ENCODE measurements at regions not wholly inside any gene's neighbourhood (a gene's known extent, or its start where the extent isn't known, plus 50 kb on each side); places are given as distances from the start of the nearest gene placed in this dataset.

GRCh38 chr4:125060376-125060775, 254.4 kb upstream of the FAT4 start:
- Histone ChIP-seq H3K36me3 (ENCODE audit: control insufficient read depth in 1 of 2, insufficient read depth in 2 of 2, low read length in 2 of 2) (no peaks in the 10 kb centered on the region), H3K9me3 (ENCODE audit: control insufficient read depth in 1 of 2, low read length in 2 of 2) (no peaks in the 10 kb centered on the region), H3K4me3 (ENCODE audit: low read depth in 1 of 2, low read length in 2 of 2) (no peak overlapping the region), H3K27ac (ENCODE audit: low read length) (no peak overlapping the region), H3K4me1 (ENCODE audit: control insufficient read depth in 1 of 2, insufficient read depth in 2 of 2, low read length in 2 of 2) (no peaks in the 10 kb centered on the region), H3K27me3 (ENCODE audit: low read depth, low read length) (no peaks in the 10 kb centered on the region)

GRCh38 chr4:125049711-125050110, 265.0 kb upstream of the FAT4 start:
- no peaks in the 10 kb centered on the region for H3K27me3 ChIP-seq (ENCODE audit: low read depth, low read length)
- no peak overlapping the region for H3K27ac ChIP-seq (ENCODE audit: low read length)
- no peak overlapping the region for H3K4me3 ChIP-seq (ENCODE audit: low read depth in 1 of 2, low read length in 2 of 2)
- H3K9me3 ChIP-seq (ENCODE audit: control insufficient read depth in 1 of 2, low read length in 2 of 2): no peaks in the 10 kb centered on the region
- H3K4me1 ChIP-seq (ENCODE audit: control insufficient read depth in 1 of 2, insufficient read depth in 2 of 2, low read length in 2 of 2): no peaks in the 10 kb centered on the region
- no peaks in the 10 kb centered on the region for H3K36me3 ChIP-seq (ENCODE audit: control insufficient read depth in 1 of 2, insufficient read depth in 2 of 2, low read length in 2 of 2)

- Histone ChIP-seq H3K27ac (ENCODE audit: low read length) (no peak overlapping the region), H3K9me3 (ENCODE audit: control insufficient read depth in 1 of 2, low read length in 2 of 2) (no peaks in the 10 kb centered on the region), H3K4me1 (ENCODE audit: control insufficient read depth in 1 of 2, insufficient read depth in 2 of 2, low read length in 2 of 2) (no peaks in the 10 kb centered on the region), H3K27me3 (ENCODE audit: low read depth, low read length) (no peaks in the 10 kb centered on the region), H3K36me3 (ENCODE audit: control insufficient read depth in 1 of 2, insufficient read depth in 2 of 2, low read length in 2 of 2) (no peaks in the 10 kb centered on the region), H3K4me3 (ENCODE audit: low read depth in 1 of 2, low read length in 2 of 2) (no peak overlapping the region)
These were observed 269.4 kb upstream of the FAT4 start for GRCh38 chr4:125045311-125045710.

- Histone ChIP-seq H3K36me3 (ENCODE audit: control insufficient read depth in 1 of 2, insufficient read depth in 2 of 2, low read length in 2 of 2) (no peaks in the 10 kb centered on the region), H3K27ac (ENCODE audit: low read length) (no peak overlapping the region), H3K4me1 (ENCODE audit: control insufficient read depth in 1 of 2, insufficient read depth in 2 of 2, low read length in 2 of 2) (no peaks in the 10 kb centered on the region), H3K4me3 (ENCODE audit: low read depth in 1 of 2, low read length in 2 of 2) (no peak overlapping the region), H3K27me3 (ENCODE audit: low read depth, low read length) (no peaks in the 10 kb centered on the region), H3K9me3 (ENCODE audit: control insufficient read depth in 1 of 2, low read length in 2 of 2) (no peaks in the 10 kb centered on the region)
These were observed 269.9 kb upstream of the FAT4 start for GRCh38 chr4:125044886-125045285.

GRCh38 chr4:125043486-125043885, 271.3 kb upstream of the FAT4 start:
- Histone ChIP-seq H3K4me1 (ENCODE audit: control insufficient read depth in 1 of 2, insufficient read depth in 2 of 2, low read length in 2 of 2) (no peaks in the 10 kb centered on the region), H3K4me3 (ENCODE audit: low read depth in 1 of 2, low read length in 2 of 2) (no peak overlapping the region), H3K27me3 (ENCODE audit: low read depth, low read length) (no peaks in the 10 kb centered on the region), H3K36me3 (ENCODE audit: control insufficient read depth in 1 of 2, insufficient read depth in 2 of 2, low read length in 2 of 2) (no peaks in the 10 kb centered on the region), H3K9me3 (ENCODE audit: control insufficient read depth in 1 of 2, low read length in 2 of 2) (no peaks in the 10 kb centered on the region), H3K27ac (ENCODE audit: low read length) (no peak overlapping the region)

DNA sequence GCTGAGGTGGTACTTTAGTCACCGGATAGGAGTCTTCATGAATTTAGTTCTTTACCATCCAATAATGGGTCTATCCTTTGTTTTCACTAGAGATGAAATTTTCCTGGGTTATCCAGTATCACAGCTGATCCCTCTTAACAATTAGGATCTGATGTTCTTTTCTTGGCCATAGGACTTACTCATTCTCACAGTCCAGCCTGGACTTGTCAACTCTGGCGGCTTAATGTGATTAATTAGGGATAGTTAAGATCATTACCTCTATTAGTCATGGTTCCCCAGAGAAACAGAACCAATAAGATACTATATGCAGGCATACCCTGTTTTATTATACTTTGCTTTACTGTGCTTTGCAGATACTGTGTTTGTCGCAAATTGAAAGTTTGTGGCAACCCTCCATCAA, 272.7 kb upstream of the FAT4 start:
- Histone ChIP-seq H3K27me3 (ENCODE audit: low read depth, low read length) (no peaks in the 10 kb centered on the region), H3K4me1 (ENCODE audit: control insufficient read depth in 1 of 2, insufficient read depth in 2 of 2, low read length in 2 of 2) (no peaks in the 10 kb centered on the region), H3K4me3 (ENCODE audit: low read depth in 1 of 2, low read length in 2 of 2) (no peak overlapping the region), H3K27ac (ENCODE audit: low read length) (no peak overlapping the region), H3K9me3 (ENCODE audit: control insufficient read depth in 1 of 2, low read length in 2 of 2) (no peaks in the 10 kb centered on the region), H3K36me3 (ENCODE audit: control insufficient read depth in 1 of 2, insufficient read depth in 2 of 2, low read length in 2 of 2) (no peaks in the 10 kb centered on the region)

GRCh38 chr4:125041372-125041930, 273.3 kb upstream of the FAT4 start:
- no peaks in the 10 kb centered on the region for H3K27me3 ChIP-seq (ENCODE audit: low read depth, low read length)
- no peaks in the 10 kb centered on the region for H3K4me1 ChIP-seq (ENCODE audit: control insufficient read depth in 1 of 2, insufficient read depth in 2 of 2, low read length in 2 of 2)
- no peaks in the 10 kb centered on the region for H3K9me3 ChIP-seq (ENCODE audit: control insufficient read depth in 1 of 2, low read length in 2 of 2)
- H3K36me3 ChIP-seq (ENCODE audit: control insufficient read depth in 1 of 2, insufficient read depth in 2 of 2, low read length in 2 of 2): no peaks in the 10 kb centered on the region
- H3K27ac ChIP-seq (ENCODE audit: low read length): no peak overlapping the region
- H3K4me3 ChIP-seq (ENCODE audit: low read depth in 1 of 2, low read length in 2 of 2): no peak overlapping the region

DNA sequence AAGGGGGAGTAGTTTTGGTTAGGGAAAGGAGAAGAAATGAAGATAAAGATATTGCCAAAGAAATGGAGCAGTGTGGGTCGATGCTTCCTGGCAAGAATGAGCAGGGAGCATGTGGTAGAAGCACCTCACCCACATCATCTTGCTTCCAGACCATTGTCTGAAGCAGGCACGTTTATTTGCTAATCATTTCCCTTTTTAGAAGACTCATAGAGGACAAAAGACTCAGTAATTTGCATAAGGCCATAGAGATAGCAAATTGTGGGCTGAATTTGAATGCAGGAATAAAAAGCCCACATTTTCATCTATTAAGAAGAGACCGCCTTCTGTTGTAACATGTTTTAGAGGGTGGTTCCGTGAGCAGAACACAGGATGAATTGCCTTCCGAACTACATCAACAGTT, 275.2 kb upstream of the FAT4 start:
- no peaks in the 10 kb centered on the region for H3K4me1 ChIP-seq (ENCODE audit: control insufficient read depth in 1 of 2, insufficient read depth in 2 of 2, low read length in 2 of 2)
- no peak overlapping the region for H3K27ac ChIP-seq (ENCODE audit: low read length)

DNA sequence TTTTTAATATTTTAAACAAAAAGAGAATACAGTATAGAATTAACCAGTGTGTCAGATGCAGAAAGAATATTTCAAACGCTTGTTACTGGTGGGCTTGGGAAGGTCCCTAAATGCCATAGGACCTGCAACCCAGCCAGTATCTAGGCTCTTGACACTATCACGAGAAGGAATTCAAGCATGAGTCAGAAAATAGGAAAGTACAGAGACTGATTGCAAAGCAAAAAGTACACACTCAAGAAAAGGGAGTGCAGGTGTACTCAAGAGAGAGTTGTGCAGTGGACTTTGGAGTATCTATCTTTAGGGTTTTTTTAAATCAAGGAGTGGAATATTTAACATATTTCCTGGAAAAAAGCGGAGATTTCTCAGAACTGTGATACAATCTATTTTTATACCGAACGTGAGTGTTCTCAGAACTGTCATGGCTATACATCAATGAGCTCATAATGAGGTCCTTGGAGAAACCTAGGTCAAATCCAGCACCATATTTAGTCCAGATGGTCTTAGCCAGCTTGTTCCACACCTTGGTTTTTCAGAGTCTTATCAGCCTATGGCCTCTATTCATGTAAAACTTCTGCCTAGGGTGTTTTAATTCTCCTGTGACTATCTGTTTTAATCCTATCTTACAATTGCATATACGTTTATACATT, 291.8 kb upstream of the FAT4 start:
- H3K4me3 ChIP-seq (ENCODE audit: low read depth in 1 of 2, low read length in 2 of 2): no peak overlapping the region
- H3K27ac ChIP-seq (ENCODE audit: low read length): no peak overlapping the region
- H3K36me3 ChIP-seq (ENCODE audit: control insufficient read depth in 1 of 2, insufficient read depth in 2 of 2, low read length in 2 of 2): no peaks in the 10 kb centered on the region
- no peaks in the 10 kb centered on the region for H3K4me1 ChIP-seq (ENCODE audit: control insufficient read depth in 1 of 2, insufficient read depth in 2 of 2, low read length in 2 of 2)
- no peaks in the 10 kb centered on the region for H3K9me3 ChIP-seq (ENCODE audit: control insufficient read depth in 1 of 2, low read length in 2 of 2)
- H3K27me3 ChIP-seq (ENCODE audit: low read depth, low read length): no peaks in the 10 kb centered on the region

More for the DNA sequence above, 275.2 kb upstream of the FAT4 start:
- Histone ChIP-seq H3K36me3 (ENCODE audit: control insufficient read depth in 1 of 2, insufficient read depth in 2 of 2, low read length in 2 of 2) (no peaks in the 10 kb centered on the region), H3K9me3 (ENCODE audit: control insufficient read depth in 1 of 2, low read length in 2 of 2) (no peaks in the 10 kb centered on the region), H3K4me3 (ENCODE audit: low read depth in 1 of 2, low read length in 2 of 2) (no peak overlapping the region), H3K27me3 (ENCODE audit: low read depth, low read length) (no peaks in the 10 kb centered on the region)

- no peak overlapping the region for H3K27ac ChIP-seq (ENCODE audit: low read length)
- H3K27me3 ChIP-seq (ENCODE audit: low read depth, low read length): no peaks in the 10 kb centered on the region
- H3K4me1 ChIP-seq (ENCODE audit: control insufficient read depth in 1 of 2, insufficient read depth in 2 of 2, low read length in 2 of 2): no peaks in the 10 kb centered on the region
- H3K36me3 ChIP-seq (ENCODE audit: control insufficient read depth in 1 of 2, insufficient read depth in 2 of 2, low read length in 2 of 2): no peaks in the 10 kb centered on the region
- H3K4me3 ChIP-seq (ENCODE audit: low read depth in 1 of 2, low read length in 2 of 2): no peak overlapping the region
- no peaks in the 10 kb centered on the region for H3K9me3 ChIP-seq (ENCODE audit: control insufficient read depth in 1 of 2, low read length in 2 of 2)
These were observed 293.6 kb upstream of the FAT4 start for GRCh38 chr4:125021189-125021588.

DNA sequence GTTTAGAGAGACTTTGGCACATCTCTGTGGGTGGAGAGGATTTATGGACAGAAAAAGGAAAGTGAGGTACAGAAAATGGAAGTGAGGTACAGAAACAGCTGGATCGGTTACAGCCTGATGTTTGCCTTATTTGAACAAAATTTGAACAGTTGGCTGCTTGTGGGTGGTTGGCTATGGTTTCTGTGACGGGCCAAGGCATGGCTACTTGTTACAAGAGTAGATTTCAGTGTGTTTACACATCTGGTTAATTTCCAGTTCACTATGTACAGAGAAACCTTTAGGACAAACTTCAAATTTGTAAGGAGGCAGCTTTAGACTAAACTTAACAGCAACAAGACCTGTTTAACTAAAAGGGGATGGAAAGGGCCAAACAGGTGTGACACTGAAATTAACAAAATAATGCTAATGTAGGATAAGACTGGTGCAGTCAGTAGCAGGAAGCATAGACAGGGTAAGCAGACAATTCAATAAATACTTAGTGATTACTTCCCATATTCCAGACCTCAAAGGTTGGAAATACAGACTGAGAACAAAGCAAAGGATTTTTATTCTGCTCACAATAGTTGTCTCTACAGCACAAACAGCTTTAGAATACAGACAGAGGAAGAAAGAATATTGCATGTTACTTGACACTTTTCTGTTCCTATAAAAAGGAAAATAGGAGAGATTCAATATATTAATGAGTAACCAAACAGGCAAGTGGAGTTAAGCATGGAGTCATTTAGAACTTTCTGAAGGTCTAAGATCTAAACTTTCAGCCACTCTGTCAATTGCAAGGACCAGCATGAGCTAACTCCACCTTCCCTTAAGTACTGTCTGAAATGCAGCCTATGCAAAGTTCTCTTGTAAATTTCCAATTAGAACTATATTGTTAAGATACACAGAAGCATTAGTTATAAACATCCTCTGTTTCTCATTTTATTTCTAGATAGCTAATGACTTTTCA, 294.4 kb upstream of the FAT4 start:
- Histone ChIP-seq H3K27me3 (ENCODE audit: low read depth, low read length) (no peaks in the 10 kb centered on the region), H3K36me3 (ENCODE audit: control insufficient read depth in 1 of 2, insufficient read depth in 2 of 2, low read length in 2 of 2) (no peaks in the 10 kb centered on the region), H3K4me1 (ENCODE audit: control insufficient read depth in 1 of 2, insufficient read depth in 2 of 2, low read length in 2 of 2) (no peaks in the 10 kb centered on the region), H3K27ac (ENCODE audit: low read length) (no peak overlapping the region), H3K4me3 (ENCODE audit: low read depth in 1 of 2, low read length in 2 of 2) (no peak overlapping the region), H3K9me3 (ENCODE audit: control insufficient read depth in 1 of 2, low read length in 2 of 2) (no peaks in the 10 kb centered on the region)

Data from muscle layer of duodenum (tissue), 2 donors.